Activated CD4-positive, CD25-positive, alpha-beta regulatory T cell treated with anti-CD3 and anti-CD28 coated beads, Interleukin-2, amount 50 U/mL, for 16 hours (primary cell): ENCODE measurements at regions not wholly inside any gene's neighbourhood (a gene's known extent, or its start where the extent isn't known, plus 50 kb on each side); places are given as distances from the start of the nearest gene placed in this dataset.

ENCODE experiments used
- DNase-seq: peaks from one replicate; pipeline ENCODE4 v3.0.0-alpha.2; 2020; ENCODE audit warnings: low read depth, low spot score

DNA sequence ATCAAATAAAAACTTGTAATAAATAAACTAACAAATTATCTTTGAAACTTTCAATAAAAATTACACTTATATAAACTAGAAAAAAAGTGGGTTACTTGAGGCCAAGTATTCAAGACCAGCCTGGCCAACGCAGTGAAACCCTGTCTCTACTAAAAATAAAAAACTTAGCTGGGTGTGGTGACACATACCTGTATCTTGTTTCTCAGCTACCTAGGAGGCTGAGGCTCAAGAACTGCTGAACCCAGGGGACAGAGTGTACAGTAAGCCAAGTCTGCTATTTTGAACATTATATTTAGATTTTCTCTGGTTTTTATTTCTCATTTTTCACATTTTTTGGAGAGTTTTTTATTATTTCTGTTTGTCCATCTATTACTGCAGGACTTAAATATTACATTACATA, 1397.6 kb upstream of the B3GALT2 start:
- no peak for DNase-seq

DNA sequence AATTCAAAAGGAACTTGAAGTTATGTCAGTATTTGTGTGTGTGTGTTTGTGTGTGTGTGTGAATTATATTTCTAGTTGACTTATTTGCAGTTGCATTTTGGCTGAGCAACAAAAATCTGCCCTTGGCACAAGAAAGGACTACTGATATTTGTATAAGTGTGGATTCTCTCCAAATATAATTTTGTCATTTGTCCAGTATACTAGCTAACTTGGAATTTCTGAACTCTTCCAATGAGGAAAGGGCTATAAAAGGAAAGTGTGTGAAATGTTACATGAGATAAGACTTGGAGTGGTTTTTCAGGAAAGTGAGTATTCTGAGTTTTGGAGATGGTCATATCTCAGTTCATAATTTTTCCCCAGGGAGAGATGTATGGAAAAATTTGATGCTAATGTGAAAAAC, 1384.1 kb upstream of the B3GALT2 start:
- DNase-seq = no peak

DNA sequence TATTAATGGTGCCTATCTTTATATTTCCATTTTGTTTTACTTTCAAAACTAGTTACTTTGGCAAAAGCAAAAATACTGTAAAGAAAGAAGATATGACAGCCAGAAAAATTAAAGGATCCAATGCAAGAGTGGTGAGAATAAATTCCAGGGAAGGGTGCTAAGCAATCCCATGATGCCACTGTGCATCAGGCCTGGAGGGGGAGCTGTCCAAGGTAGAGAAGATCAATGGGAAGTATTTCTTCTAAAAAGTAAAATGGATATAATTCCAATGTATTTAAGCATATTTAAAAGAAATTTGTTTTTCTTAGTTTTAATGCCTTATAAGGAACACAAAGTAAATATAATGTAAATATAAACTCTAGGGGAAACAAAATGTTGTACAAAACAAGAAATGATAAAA, 1382.2 kb upstream of the B3GALT2 start:
- no peak for DNase-seq

DNA sequence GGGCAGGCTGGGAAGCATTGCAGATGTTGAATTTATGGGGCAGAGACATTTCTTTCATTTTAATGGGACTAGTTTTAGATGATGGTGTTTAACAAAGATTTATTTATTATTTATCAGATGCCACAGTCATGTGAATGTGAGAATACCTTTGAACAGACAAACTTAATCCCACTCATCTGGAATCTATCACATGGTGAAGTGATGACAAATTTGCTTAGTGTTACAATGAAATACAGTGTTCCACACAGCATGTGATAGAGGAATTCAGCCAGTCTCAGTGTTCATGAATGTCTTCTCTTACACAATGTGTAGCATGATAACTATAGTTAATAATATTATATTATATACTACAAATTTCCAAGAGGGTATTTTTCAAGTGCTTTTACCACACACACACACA, 1361.7 kb upstream of the B3GALT2 start:
- no peak for DNase-seq

- DNase-seq = no peak
These were observed 1357.6 kb upstream of the B3GALT2 start for GRCh38 chr1:194544012-194544411.

DNA sequence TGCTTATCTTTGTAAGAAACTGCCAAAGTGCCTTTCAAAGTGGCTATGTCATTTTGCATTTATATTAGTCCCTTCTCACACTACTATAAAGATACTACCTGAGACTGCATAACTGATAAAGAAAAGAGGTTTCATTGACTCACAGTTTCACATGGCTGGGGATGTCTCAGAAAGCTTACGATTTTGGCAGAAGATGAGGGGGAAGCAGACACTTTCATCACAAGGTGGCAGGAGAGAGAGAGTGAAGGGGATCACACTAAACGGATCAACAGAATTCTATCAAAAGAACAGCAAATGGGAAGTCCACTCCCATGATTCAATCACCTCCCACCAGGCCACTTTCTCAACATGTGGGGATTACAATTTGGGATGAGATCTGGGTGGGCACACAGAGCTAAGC, 1352.0 kb upstream of the B3GALT2 start:
- DNase-seq = no peak

GRCh38 chr1:194537521-194537920, 1351.1 kb upstream of the B3GALT2 start:
- DNase-seq = no peak

- no peak for DNase-seq
These were observed 1349.0 kb upstream of the B3GALT2 start for GRCh38 chr1:194535369-194535768.

DNA sequence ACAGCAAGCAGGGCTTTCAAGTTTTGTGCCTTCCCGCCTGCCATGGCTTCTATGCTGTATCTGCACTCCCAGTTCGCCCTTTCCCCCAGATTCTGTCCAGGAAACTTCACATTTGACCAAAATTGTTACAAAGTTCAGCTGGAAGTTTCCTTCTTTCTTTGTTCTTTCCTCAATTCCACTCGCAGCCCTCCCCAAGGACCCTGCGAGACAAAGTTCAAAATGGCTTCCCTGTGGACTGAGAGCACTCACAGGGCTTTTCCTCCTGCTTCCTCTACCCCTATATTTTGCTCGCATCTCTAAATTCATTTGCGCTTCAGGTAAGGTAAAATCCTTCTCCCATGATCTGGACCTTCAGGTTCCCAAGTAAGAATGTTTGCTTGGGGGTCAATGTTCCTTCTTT, 1348.4 kb upstream of the B3GALT2 start:
- no peak for DNase-seq

DNA sequence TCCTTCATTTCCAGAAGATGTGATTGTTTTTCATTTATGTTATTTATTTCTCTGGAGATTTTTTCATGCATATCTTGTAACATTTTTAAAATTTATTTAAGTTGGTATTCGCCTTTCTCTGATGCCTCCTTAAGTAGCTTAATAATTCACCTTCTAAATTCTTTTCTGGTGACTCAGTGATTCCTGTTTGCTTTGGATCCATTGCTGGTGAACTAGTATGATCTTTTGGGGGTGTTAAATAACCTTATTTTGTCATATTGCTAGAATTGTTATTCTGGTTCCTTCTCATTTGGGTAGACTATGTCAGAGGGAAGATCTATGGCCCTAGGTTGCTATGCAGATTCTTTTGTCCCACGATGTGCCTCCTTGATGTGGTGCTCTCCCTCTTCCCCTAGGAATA, 1347.2 kb upstream of the B3GALT2 start:
- DNase-seq = no peak

DNA sequence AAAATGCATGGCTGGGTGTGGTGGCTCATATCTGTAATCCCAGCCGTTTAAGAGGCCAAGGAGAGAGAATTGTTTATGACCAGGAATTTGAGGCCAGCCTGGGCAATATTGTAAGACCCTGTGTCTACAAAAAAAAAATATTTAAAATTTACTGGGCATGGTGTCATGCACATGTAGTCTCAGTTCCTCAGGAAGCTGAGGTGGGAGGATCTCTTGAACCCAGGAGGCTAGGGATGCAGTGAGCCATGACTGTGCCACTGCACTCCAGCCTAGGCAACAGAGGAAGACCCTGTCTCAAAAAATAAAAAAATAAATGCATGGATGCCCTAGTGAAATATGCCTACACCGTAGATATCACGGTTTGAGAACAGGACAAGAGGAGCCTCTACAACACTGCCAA, 1331.2 kb upstream of the B3GALT2 start:
- no peak for DNase-seq

DNA sequence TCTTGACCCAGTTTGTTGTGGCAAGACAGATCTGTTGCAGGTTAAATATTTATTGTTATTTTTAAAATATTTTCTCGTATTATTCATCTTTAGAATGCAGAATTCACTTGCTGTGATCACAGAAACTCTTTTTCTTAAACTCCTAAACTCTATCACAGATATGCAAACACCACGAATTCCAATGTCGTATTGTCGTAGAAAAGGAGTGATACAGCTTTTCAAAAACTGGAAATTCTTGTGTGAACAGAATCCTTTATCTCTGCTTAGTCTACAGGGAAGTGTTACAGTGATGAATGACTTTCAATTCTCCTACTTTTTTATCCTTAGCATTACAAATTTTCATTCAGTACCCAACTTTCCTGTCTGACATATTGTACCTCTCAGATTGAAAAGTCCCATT, 1329.5 kb upstream of the B3GALT2 start:
- no peak for DNase-seq

DNA sequence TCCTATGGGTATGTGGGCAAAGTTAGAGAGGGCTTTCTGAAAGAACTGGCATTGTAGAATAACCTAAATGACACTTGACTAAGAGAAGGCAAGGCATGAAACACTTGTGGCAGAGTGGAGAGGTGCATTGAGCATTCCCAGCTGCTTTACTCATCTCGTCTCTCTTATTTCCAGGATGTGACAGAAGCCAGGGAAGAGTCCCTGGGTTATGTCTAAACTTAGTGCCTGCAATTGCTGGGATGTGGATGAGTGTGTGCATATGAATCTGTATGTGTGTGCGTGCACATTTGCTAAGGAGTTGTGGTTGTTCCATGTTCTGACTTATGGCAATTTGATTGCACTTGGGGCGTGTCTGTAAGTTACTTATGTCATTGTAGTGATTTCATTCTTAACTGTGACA, 1326.5 kb upstream of the B3GALT2 start:
- DNase-seq = no peak

GRCh38 chr1:194512345-194512744, 1325.9 kb upstream of the B3GALT2 start:
- no peak for DNase-seq

- DNase-seq = no peak
These were observed 1316.8 kb upstream of the B3GALT2 start for GRCh38 chr1:194503209-194503608.

GRCh38 chr1:194495434-194495833, 1309.0 kb upstream of the B3GALT2 start:
- DNase-seq = no peak

DNA sequence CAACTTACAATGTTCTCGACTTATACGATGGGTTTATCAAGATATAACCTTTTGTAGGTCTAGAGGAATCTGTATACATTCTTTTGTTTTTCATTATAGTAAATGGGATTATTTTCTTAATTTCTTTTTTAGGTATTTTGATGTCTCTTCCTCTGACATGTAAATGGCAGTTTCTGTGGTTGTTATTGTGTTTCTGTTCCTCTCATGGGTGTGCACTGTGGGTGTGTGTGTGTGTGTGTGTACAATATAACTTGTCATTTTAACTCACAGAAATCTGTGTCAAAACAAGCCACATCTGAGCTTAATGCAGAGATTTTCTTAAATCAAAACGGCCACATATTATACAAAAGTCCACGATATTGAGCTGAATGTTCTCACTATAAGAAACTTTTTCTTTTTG, 1300.8 kb upstream of the B3GALT2 start:
- no peak for DNase-seq

DNA sequence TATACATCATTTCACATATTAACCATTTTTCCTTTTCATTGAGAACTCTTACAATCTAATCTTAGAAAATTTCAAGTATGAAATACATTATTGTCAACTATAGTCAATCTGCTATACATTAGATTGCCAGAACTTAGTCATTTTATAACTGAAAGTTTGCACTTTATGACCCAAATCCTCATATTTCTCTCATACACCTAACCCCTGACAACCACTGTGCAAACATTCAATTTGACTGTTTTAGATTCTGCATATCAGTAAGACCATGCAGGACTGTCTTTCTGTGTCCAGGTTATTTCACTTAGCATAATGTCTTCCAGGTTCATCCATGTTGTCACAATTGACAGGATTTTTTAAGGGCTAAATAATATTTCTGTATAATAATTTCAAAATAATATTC, 1299.0 kb upstream of the B3GALT2 start:
- DNase-seq = no peak

- DNase-seq = no peak
These were observed 1292.3 kb upstream of the B3GALT2 start for GRCh38 chr1:194478731-194479130.

GRCh38 chr1:194477908-194478307, 1291.5 kb upstream of the B3GALT2 start:
- DNase-seq = no peak

GRCh38 chr1:194476872-194477271, 1290.5 kb upstream of the B3GALT2 start:
- no peak for DNase-seq

- DNase-seq = no peak
These were observed 1289.9 kb upstream of the B3GALT2 start for GRCh38 chr1:194476351-194476750.

- no peak for DNase-seq
These were observed 1288.3 kb upstream of the B3GALT2 start for GRCh38 chr1:194474701-194475100.

- DNase-seq = no peak
These were observed 1287.4 kb upstream of the B3GALT2 start for GRCh38 chr1:194473766-194474165.

DNA sequence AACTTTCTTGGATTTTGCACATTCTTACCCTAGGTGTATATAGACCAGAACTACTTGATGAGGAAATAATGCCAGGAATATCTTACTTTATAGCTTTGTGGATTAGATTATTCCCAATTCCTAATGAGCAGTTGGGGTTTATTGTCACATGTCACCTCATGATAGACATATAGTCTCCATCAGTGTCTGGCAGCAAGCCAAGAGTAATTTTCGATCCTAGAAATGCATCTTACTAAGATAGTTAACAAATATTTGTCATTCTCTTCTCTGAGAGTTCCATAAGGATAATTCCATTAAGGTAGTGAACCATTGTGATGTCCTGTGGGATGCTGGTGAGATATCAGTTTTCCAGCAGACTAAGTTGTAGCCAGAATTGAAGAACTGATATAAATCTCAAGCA, 1282.9 kb upstream of the B3GALT2 start:
- no peak for DNase-seq
